ENCODE measurements at regions not wholly inside any gene's neighbourhood (a gene's known extent, or its start where the extent isn't known, plus 50 kb on each side); places are given as distances from the start of the nearest gene placed in this dataset.

- no peak for TF ChIP-seq ZNF274 (IDR thresholded peaks at IDR 0.05; ENCODE audit: low read depth, low read length)
- no peak for TF ChIP-seq YY1 (IDR thresholded peaks at IDR 0.05; ENCODE audit: insufficient read depth, insufficient read length)
Measured at GRCh38 chr15:101550124-101550523, 60.6 kb upstream of the PCSK6 start.
